ENCODE measurements at regions not wholly inside any gene's neighbourhood (a gene's known extent, or its start where the extent isn't known, plus 50 kb on each side); places are given as distances from the start of the nearest gene placed in this dataset.

DNA sequence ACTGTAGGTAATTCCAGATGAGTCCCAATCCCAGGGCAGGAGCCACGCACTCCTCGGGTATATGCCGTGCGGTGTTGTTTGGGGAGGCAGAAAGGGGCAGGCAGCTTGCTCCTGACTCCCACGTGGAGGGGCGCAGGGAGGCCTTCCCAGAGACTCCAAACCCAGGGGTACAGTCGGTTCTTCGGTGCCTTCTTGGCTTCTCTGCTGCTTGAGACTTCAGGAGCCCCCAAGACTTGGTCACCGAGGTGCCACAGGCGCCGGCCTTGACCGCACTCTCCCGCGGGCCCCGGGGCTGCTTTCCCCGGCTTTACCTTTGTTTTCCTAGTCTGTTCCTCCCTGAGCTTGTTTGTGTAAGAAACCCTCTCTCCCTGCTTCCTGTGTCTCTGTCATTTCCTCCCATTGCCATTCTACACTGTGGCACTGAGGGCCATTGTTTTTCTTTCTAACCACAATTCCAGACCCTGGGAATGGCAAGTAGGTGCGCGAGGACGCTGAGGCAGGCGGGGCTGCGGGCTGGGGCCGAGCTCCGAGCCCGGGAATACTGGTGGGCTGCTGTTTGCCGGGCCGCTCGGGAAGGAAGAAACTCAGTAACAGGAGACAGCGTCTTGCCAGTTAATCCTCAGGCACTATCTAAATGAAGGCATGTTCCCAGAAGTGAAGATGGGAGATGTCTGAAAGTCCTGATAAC, 215.6 kb upstream of the HEY2 start:
- Histone ChIP-seq H3K4me3 (ENCODE audit: low read length in 2 of 2) (no peak overlapping the region), H3K27me3 (ENCODE audit: control insufficient read depth in 2 of 2, insufficient read depth in 1 of 2, low read length in 1 of 2) (peaks cover 0 to 17% of the 10 kb centered on the region in 2 donors), H3K36me3 (ENCODE audit: control insufficient read depth in 2 of 2, insufficient read depth in 2 of 2, low read length in 1 of 2) (no peaks in the 10 kb centered on the region), H3K9me3 (ENCODE audit: control insufficient read depth in 2 of 2, insufficient read depth in 1 of 2, low read length in 1 of 2) (no peaks in the 10 kb centered on the region), H3K4me1 (ENCODE audit: control insufficient read depth in 2 of 2, insufficient read depth in 2 of 2, low read length in 2 of 2) (peaks cover 0 to 9% of the 10 kb centered on the region in 2 donors), H3K27ac (ENCODE audit: low read depth in 1 of 2, low read length in 1 of 2) (no peak overlapping the region)
- DNase-seq (ENCODE audit: low read depth in 6 of 9, low spot score in 9 of 9) = no peak
- WGBS = 32% methylated on average over 28 of the region's 28 CpGs

DNA sequence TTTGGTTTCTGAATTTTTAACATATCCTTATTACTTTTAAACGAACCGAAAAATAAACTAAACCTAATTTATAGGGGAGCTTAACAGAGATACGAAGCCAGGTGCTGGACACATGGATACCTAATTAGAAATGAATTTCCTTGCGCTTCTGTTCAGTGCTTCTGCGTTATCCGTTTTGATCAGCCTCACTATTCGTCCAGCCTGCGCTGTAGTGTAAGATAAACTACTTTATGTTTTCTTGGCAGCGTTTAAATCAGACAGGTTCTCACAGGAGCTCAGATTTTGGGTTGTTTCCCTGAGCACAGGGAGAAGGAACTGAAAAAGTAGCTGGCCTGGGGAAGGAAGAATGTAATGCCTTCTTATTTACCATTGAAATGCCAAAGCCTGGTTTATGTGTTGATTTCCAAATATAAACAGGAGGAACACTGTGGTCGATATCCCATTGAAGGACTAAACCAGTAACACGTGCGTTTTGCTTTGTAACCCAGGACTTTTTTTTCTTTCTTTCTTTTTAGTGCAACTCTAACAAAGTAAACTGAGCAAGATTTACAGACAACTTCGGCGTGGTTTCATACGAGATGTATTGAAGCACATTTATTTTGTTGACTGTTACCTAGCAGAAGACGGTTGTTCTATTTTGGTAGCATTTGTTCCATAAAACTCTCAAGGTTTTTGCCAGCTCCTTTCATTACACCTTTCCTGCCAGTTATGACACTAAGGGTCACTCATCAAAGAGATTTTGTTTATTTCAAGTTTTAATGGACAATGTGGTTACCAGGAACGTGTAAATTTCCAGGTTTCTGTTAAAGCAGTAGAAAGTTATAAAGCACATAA, 214.8 kb upstream of the HEY2 start:
- WGBS = 30% methylated on average over 17 of the region's 17 CpGs
- Histone ChIP-seq H3K27me3 (ENCODE audit: control insufficient read depth in 2 of 2, insufficient read depth in 1 of 2, low read length in 1 of 2) (peaks cover 0 to 17% of the 10 kb centered on the region in 2 donors), H3K4me1 (ENCODE audit: control insufficient read depth in 2 of 2, insufficient read depth in 2 of 2, low read length in 2 of 2) (peaks cover 0 to 9% of the 10 kb centered on the region in 2 donors), H3K9me3 (ENCODE audit: control insufficient read depth in 2 of 2, insufficient read depth in 1 of 2, low read length in 1 of 2) (no peaks in the 10 kb centered on the region), H3K27ac (ENCODE audit: low read depth in 1 of 2, low read length in 1 of 2) (no peak overlapping the region), H3K4me3 (ENCODE audit: low read length in 2 of 2) (no peak overlapping the region), H3K36me3 (ENCODE audit: control insufficient read depth in 2 of 2, insufficient read depth in 2 of 2, low read length in 1 of 2) (no peaks in the 10 kb centered on the region)
- DNase-seq (ENCODE audit: low read depth in 6 of 9, low spot score in 9 of 9) = peak in 1 of 9 donors; percentile 15

DNA sequence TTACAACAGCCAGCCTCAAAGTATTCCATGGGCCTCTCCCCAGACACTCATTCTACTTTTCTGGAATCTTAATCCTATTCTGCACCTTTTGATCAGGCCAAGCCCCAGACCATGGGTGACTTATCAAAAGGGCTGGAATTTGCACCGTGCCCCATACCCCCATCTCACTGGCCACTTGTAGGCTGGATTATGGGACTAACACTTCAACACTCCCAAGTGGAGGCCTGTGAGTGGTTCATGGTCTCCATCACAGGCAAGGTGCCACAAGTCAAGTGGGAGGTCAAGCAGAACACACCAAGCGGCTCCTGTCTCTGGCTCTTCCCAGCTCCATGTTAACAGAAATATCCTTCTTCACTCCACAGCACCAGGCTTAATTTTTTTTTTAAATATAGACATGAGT, 212.3 kb upstream of the HEY2 start:
- Histone ChIP-seq H3K36me3 (ENCODE audit: control insufficient read depth in 2 of 2, insufficient read depth in 2 of 2, low read length in 1 of 2) (no peaks in the 10 kb centered on the region), H3K27me3 (ENCODE audit: control insufficient read depth in 2 of 2, insufficient read depth in 1 of 2, low read length in 1 of 2) (peaks cover 0 to 17% of the 10 kb centered on the region in 2 donors), H3K4me3 (ENCODE audit: low read length in 2 of 2) (no peak overlapping the region), H3K4me1 (ENCODE audit: control insufficient read depth in 2 of 2, insufficient read depth in 2 of 2, low read length in 2 of 2) (peaks cover 0 to 9% of the 10 kb centered on the region in 2 donors), H3K27ac (ENCODE audit: low read depth in 1 of 2, low read length in 1 of 2) (no peak overlapping the region), H3K9me3 (ENCODE audit: control insufficient read depth in 2 of 2, insufficient read depth in 1 of 2, low read length in 1 of 2) (no peaks in the 10 kb centered on the region)
- no peak for DNase-seq (ENCODE audit: low read depth in 6 of 9, low spot score in 9 of 9)
- WGBS = 91% methylated on average over 2 of the region's 2 CpGs

DNA sequence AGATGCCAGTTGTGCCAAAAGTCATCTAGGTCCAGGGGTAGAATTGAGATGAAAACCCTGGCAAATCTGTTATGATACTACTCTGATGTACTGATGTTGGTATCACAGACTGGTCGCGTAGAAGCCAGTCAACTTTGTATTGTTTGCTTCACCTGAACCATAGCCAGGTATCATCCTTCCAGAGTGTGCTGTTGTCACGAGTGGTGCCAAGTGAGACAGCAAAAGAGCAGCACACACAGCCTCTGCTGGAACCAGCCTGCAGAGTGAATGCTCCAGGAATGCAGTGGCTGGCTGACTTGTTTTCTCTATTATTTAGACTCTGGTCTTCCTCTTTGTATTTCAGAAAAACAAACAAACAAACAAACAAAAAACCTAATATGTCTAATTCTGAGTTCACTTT, 209.5 kb upstream of the HEY2 start:
- Histone ChIP-seq H3K9me3 (ENCODE audit: control insufficient read depth in 2 of 2, insufficient read depth in 1 of 2, low read length in 1 of 2) (no peaks in the 10 kb centered on the region), H3K4me1 (ENCODE audit: control insufficient read depth in 2 of 2, insufficient read depth in 2 of 2, low read length in 2 of 2) (no peaks in the 10 kb centered on the region), H3K27ac (ENCODE audit: low read depth in 1 of 2, low read length in 1 of 2) (no peak overlapping the region), H3K4me3 (ENCODE audit: low read length in 2 of 2) (no peak overlapping the region), H3K36me3 (ENCODE audit: control insufficient read depth in 2 of 2, insufficient read depth in 2 of 2, low read length in 1 of 2) (no peaks in the 10 kb centered on the region), H3K27me3 (ENCODE audit: control insufficient read depth in 2 of 2, insufficient read depth in 1 of 2, low read length in 1 of 2) (no peaks in the 10 kb centered on the region)
- WGBS = 86% methylated on average over 3 of the region's 3 CpGs
- no peak for DNase-seq (ENCODE audit: low read depth in 6 of 9, low spot score in 9 of 9)

DNA sequence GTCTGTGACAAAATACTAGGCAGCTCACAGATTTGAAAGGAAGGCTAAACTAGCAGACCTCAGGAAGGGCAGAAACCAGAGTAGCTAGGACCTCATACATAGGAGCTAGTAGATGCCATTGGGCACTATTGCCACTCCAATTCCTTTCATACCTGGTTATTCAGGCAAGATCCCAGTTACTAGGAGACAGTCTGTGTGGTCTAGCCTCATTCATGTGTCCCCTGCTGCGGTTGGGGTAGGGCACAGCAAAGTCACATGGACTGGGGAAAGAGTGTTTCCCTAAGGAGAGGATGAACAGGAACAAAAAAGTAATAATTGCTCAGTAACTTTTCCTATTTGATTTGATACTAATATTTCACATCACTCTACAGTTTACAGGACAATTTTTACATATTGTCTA, 204.6 kb upstream of the HEY2 start:
- Histone ChIP-seq H3K27me3 (ENCODE audit: control insufficient read depth in 2 of 2, insufficient read depth in 1 of 2, low read length in 1 of 2) (no peaks in the 10 kb centered on the region), H3K4me3 (ENCODE audit: low read length in 2 of 2) (no peak overlapping the region), H3K27ac (ENCODE audit: low read depth in 1 of 2, low read length in 1 of 2) (no peak overlapping the region), H3K4me1 (ENCODE audit: control insufficient read depth in 2 of 2, insufficient read depth in 2 of 2, low read length in 2 of 2) (no peaks in the 10 kb centered on the region), H3K9me3 (ENCODE audit: control insufficient read depth in 2 of 2, insufficient read depth in 1 of 2, low read length in 1 of 2) (no peaks in the 10 kb centered on the region), H3K36me3 (ENCODE audit: control insufficient read depth in 2 of 2, insufficient read depth in 2 of 2, low read length in 1 of 2) (no peaks in the 10 kb centered on the region)
- DNase-seq (ENCODE audit: low read depth in 6 of 9, low spot score in 9 of 9) = no peak
- WGBS = 84% methylated on average over 1 of the region's 1 CpG

DNA sequence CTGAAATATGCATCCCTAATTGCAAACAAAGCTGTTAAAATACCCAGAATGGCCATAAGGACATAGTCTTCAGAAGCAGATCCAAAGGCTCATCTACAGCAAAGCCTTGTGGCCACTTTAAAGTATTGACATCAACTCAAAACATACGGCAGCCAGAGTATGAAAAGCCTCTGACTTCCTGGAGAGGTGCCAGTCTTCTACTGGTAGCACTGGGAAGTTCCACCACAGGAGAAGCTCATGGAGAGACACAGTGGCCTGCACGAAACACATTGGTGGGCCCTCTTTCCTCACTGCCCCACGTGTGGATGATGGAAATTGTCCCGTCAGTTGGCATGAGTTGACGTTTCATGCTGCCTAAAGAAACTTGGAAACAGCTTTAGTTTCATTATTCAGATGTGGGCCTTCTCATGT, 202.6 kb upstream of the HEY2 start:
- H3K27me3 ChIP-seq (ENCODE audit: control insufficient read depth in 2 of 2, insufficient read depth in 1 of 2, low read length in 1 of 2) = no peaks in the 10 kb centered on the region
- H3K9me3 ChIP-seq (ENCODE audit: control insufficient read depth in 2 of 2, insufficient read depth in 1 of 2, low read length in 1 of 2) = no peaks in the 10 kb centered on the region
- H3K27ac ChIP-seq (ENCODE audit: low read depth in 1 of 2, low read length in 1 of 2) = no peak overlapping the region
- no peaks in the 10 kb centered on the region for H3K36me3 ChIP-seq (ENCODE audit: control insufficient read depth in 2 of 2, insufficient read depth in 2 of 2, low read length in 1 of 2)
- H3K4me3 ChIP-seq (ENCODE audit: low read length in 2 of 2) = no peak overlapping the region
- no peak for DNase-seq (ENCODE audit: low read depth in 6 of 9, low spot score in 9 of 9)
- H3K4me1 ChIP-seq (ENCODE audit: control insufficient read depth in 2 of 2, insufficient read depth in 2 of 2, low read length in 2 of 2) = no peaks in the 10 kb centered on the region
- WGBS = 82% methylated on average over 5 of the region's 5 CpGs

DNA sequence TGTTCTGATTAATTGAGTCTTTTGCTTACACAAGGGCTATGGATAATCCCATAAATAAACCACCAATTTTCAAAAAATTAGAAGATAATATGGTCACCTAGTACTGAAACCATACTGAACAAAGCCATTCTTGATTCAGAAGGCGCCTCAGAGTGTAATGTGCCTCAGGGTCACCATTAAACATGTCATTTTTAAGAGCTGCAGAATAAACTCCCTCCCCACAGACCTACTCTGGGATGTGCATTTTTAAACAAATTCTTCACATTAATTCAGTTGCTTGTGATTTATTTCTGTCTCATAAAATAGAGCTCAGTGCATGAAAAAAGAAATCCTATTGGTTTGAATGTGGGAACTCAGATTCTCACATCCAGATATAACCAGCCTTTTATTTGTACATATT, 202.1 kb upstream of the HEY2 start:
- H3K27me3 ChIP-seq (ENCODE audit: control insufficient read depth in 2 of 2, insufficient read depth in 1 of 2, low read length in 1 of 2) = no peaks in the 10 kb centered on the region
- H3K4me3 ChIP-seq (ENCODE audit: low read length in 2 of 2) = no peak overlapping the region
- H3K4me1 ChIP-seq (ENCODE audit: control insufficient read depth in 2 of 2, insufficient read depth in 2 of 2, low read length in 2 of 2) = no peaks in the 10 kb centered on the region
- H3K27ac ChIP-seq (ENCODE audit: low read depth in 1 of 2, low read length in 1 of 2) = no peak overlapping the region
- no peaks in the 10 kb centered on the region for H3K9me3 ChIP-seq (ENCODE audit: control insufficient read depth in 2 of 2, insufficient read depth in 1 of 2, low read length in 1 of 2)
- H3K36me3 ChIP-seq (ENCODE audit: control insufficient read depth in 2 of 2, insufficient read depth in 2 of 2, low read length in 1 of 2) = no peaks in the 10 kb centered on the region
- DNase-seq (ENCODE audit: low read depth in 6 of 9, low spot score in 9 of 9) = no peak
- WGBS = 91% methylated on average over 1 of the region's 1 CpG

DNA sequence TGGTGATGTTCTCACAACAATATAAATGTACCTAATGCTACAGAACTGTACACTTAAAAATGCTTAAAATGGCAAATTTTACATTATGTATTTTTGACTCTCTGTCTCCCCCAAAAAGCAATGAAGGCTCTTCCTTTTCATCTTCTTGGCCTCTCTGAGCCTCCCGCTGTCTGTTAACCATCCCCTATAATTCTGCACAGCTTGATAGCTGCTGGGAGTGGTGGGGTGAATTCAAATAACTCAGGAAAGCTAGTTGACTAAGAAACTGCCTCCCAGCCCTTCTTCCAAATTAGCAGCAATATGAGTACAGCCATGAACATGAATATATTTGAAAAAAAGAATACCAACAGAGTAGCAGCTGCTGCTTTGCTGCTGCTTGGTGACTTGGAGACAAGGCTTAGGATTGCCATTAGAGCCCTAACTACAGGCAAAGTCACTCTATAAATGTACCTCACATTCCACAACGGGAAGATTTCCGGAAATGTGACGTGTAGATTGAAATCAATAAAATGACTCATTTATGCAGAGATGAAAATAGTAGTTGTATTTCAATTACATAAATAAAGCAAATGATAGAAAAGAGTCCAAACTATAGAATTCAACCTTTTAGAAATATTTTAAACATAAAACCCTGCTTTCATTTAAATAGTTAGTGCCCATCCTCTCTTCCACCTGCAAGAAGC, 200.1 kb upstream of the HEY2 start:
- H3K36me3 ChIP-seq (ENCODE audit: control insufficient read depth in 2 of 2, insufficient read depth in 2 of 2, low read length in 1 of 2) = no peaks in the 10 kb centered on the region
- 92% methylated on average over 4 of the region's 4 CpGs for WGBS
- no peak overlapping the region for H3K27ac ChIP-seq (ENCODE audit: low read depth in 1 of 2, low read length in 1 of 2)
- no peaks in the 10 kb centered on the region for H3K9me3 ChIP-seq (ENCODE audit: control insufficient read depth in 2 of 2, insufficient read depth in 1 of 2, low read length in 1 of 2)
- no peak overlapping the region for H3K4me3 ChIP-seq (ENCODE audit: low read length in 2 of 2)
- no peaks in the 10 kb centered on the region for H3K4me1 ChIP-seq (ENCODE audit: control insufficient read depth in 2 of 2, insufficient read depth in 2 of 2, low read length in 2 of 2)
- DNase-seq (ENCODE audit: low read depth in 6 of 9, low spot score in 9 of 9) = no peak
- no peaks in the 10 kb centered on the region for H3K27me3 ChIP-seq (ENCODE audit: control insufficient read depth in 2 of 2, insufficient read depth in 1 of 2, low read length in 1 of 2)

DNA sequence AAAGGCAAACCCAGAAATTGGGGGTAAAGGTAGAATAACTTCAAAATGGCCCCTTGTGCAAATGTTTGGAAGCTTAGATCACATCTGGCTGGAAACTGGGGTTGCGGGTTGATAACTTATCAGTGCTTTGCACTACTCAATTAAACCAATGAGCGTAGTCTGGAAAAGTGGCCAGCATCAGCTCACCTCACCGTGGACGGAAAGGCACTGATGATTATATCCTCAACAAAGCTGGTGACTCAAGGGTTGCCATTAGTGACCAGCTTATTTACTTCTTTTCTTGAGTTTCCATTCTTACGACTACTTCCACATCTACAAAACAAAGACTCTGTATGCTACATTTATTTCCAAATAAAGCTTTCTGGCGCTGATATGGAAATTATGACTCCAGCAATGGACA, 198.5 kb upstream of the HEY2 start:
- WGBS = 94% methylated on average over 6 of the region's 6 CpGs
- Histone ChIP-seq H3K27me3 (ENCODE audit: control insufficient read depth in 2 of 2, insufficient read depth in 1 of 2, low read length in 1 of 2) (no peaks in the 10 kb centered on the region), H3K4me3 (ENCODE audit: low read length in 2 of 2) (no peak overlapping the region), H3K27ac (ENCODE audit: low read depth in 1 of 2, low read length in 1 of 2) (no peak overlapping the region), H3K36me3 (ENCODE audit: control insufficient read depth in 2 of 2, insufficient read depth in 2 of 2, low read length in 1 of 2) (no peaks in the 10 kb centered on the region), H3K9me3 (ENCODE audit: control insufficient read depth in 2 of 2, insufficient read depth in 1 of 2, low read length in 1 of 2) (no peaks in the 10 kb centered on the region), H3K4me1 (ENCODE audit: control insufficient read depth in 2 of 2, insufficient read depth in 2 of 2, low read length in 2 of 2) (no peaks in the 10 kb centered on the region)
- DNase-seq (ENCODE audit: low read depth in 6 of 9, low spot score in 9 of 9) = no peak

Measured in thymus (tissue), 11 donors.